Erythroblast (primary cell): ENCODE measurements at regions not wholly inside any gene's neighbourhood (a gene's known extent, or its start where the extent isn't known, plus 50 kb on each side); places are given as distances from the start of the nearest gene placed in this dataset.

Experiments
- GATA1 ChIP-seq: IDR thresholded peaks from 2 replicates; pipeline ENCODE4 v1.6.1; 2011; ENCODE audit warnings: low read depth, mild to moderate bottlenecking, control low read depth, low read length, moderate library complexity
- POLR2A ChIP-seq: IDR thresholded peaks from 2 replicates; pipeline ENCODE4 v1.6.1; 2011; ENCODE audit warnings: mild to moderate bottlenecking, low read length

- TF ChIP-seq POLR2A (no peak), GATA1 (no peak)
Observed at GRCh38 chr2:40725040-40725439, 273.1 kb upstream of the SLC8A1 start.
